ENCODE measurements at regions not wholly inside any gene's neighbourhood (a gene's known extent, or its start where the extent isn't known, plus 50 kb on each side); places are given as distances from the start of the nearest gene placed in this dataset.

DNA sequence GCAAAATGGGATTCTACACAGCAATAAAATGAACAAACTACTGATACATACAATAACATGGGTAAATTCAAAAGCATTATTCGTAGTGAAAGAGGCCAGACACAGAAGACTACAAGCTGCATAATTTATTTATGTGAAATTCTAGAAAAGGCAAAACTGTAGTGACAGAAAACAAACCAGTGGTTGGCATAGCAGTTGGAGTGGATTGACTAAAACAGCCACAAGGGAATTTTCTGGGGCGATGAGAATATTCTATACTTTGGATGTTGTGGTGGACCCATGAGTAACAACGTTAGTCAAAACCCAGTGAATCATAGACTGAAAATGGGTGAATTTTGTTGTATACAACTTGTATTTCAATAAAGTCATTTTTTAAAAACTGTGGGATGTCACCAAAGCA, 63.2 kb upstream of the RPL38 start:
- no peaks in the 10 kb centered on the region for H3K9me2 ChIP-seq (ENCODE audit: insufficient read depth)
- H3K27me3 ChIP-seq (ENCODE audit: insufficient read depth, low read length), result peaks cover 21% of the 10 kb centered on the region; the same call in 1 of the 2 replicates
- TF ChIP-seq, protein P1, sequence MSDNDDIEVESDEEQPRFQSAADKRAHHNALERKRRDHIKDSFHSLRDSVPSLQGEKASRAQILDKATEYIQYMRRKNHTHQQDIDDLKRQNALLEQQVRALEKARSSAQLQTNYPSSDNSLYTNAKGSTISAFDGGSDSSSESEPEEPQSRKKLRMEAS (IDR thresholded peaks at IDR 0.05), result no peak
- TF ChIP-seq FOSL1 (IDR thresholded peaks at IDR 0.05; ENCODE audit: low read depth) (no peak), TCF7L2 (IDR thresholded peaks at IDR 0.05; ENCODE audit: borderline replicate concordance, extremely low read depth, insufficient read depth, insufficient read length) (no peak), ATF3 (IDR thresholded peaks at IDR 0.05) (no peak), YY1 (IDR thresholded peaks at IDR 0.05; ENCODE audit: extremely low read depth, insufficient replicate concordance, low read depth, low read length) (no peak), RAD21 (IDR thresholded peaks at IDR 0.05; ENCODE audit: low read depth) (no peak), ELF1 (IDR thresholded peaks at IDR 0.05; ENCODE audit: borderline replicate concordance, low read depth) (no peak), POLR2A (IDR thresholded peaks at IDR 0.05; ENCODE audit: borderline replicate concordance, extremely low read depth, insufficient read depth, insufficient read length) (no peak), EGR1 (IDR thresholded peaks at IDR 0.05; ENCODE audit: low read depth) (no peak), EZH2phosphoT487 (IDR thresholded peaks at IDR 0.05; ENCODE audit: borderline replicate concordance) (no peak), CBX3 (IDR thresholded peaks at IDR 0.05; ENCODE audit: low read depth) (no peak), EZH2 (IDR thresholded peaks at IDR 0.05) (no peak), POLR2AphosphoS5 (IDR thresholded peaks at IDR 0.05; ENCODE audit: low read depth, low read length) (no peak), JUND (IDR thresholded peaks at IDR 0.05) (no peak), SP1 (IDR thresholded peaks at IDR 0.05; ENCODE audit: low read depth) (no peak), SRF (IDR thresholded peaks at IDR 0.05; ENCODE audit: low read depth) (no peak), SIN3A (IDR thresholded peaks at IDR 0.05; ENCODE audit: low read depth) (no peak)
- TF ChIP-seq, protein P2, sequence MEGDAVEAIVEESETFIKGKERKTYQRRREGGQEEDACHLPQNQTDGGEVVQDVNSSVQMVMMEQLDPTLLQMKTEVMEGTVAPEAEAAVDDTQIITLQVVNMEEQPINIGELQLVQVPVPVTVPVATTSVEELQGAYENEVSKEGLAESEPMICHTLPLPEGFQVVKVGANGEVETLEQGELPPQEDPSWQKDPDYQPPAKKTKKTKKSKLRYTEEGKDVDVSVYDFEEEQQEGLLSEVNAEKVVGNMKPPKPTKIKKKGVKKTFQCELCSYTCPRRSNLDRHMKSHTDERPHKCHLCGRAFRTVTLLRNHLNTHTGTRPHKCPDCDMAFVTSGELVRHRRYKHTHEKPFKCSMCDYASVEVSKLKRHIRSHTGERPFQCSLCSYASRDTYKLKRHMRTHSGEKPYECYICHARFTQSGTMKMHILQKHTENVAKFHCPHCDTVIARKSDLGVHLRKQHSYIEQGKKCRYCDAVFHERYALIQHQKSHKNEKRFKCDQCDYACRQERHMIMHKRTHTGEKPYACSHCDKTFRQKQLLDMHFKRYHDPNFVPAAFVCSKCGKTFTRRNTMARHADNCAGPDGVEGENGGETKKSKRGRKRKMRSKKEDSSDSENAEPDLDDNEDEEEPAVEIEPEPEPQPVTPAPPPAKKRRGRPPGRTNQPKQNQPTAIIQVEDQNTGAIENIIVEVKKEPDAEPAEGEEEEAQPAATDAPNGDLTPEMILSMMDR (IDR thresholded peaks at IDR 0.05 in 2 of 3, conservative IDR thresholded peaks at IDR 0.05 in 1 of 3; ENCODE audit: borderline replicate concordance in 1 of 3, insufficient read depth in 1 of 3, low read depth in 2 of 3, low read length in 2 of 3), result no peak
- TF ChIP-seq, protein P3, sequence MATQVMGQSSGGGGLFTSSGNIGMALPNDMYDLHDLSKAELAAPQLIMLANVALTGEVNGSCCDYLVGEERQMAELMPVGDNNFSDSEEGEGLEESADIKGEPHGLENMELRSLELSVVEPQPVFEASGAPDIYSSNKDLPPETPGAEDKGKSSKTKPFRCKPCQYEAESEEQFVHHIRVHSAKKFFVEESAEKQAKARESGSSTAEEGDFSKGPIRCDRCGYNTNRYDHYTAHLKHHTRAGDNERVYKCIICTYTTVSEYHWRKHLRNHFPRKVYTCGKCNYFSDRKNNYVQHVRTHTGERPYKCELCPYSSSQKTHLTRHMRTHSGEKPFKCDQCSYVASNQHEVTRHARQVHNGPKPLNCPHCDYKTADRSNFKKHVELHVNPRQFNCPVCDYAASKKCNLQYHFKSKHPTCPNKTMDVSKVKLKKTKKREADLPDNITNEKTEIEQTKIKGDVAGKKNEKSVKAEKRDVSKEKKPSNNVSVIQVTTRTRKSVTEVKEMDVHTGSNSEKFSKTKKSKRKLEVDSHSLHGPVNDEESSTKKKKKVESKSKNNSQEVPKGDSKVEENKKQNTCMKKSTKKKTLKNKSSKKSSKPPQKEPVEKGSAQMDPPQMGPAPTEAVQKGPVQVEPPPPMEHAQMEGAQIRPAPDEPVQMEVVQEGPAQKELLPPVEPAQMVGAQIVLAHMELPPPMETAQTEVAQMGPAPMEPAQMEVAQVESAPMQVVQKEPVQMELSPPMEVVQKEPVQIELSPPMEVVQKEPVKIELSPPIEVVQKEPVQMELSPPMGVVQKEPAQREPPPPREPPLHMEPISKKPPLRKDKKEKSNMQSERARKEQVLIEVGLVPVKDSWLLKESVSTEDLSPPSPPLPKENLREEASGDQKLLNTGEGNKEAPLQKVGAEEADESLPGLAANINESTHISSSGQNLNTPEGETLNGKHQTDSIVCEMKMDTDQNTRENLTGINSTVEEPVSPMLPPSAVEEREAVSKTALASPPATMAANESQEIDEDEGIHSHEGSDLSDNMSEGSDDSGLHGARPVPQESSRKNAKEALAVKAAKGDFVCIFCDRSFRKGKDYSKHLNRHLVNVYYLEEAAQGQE (IDR thresholded peaks at IDR 0.05; ENCODE audit: low read depth), result no peak
- CTCF ChIA-PET, result interaction anchor here (1.6 kb wide), 1 partner anchor 50 kb away, joined by 3 read pairs; no protein-coding TSS in a partner anchor
- POLR2A ChIA-PET, result no interaction called here
- DNase-seq (ENCODE audit: low read depth, low spot score) (no peak), ATAC-seq (no peak)
- H2AFZ ChIP-seq (ENCODE audit: low read depth, low read length, poor library complexity, severe bottlenecking), result no peak overlapping the region
- no peak overlapping the region for H3K9ac ChIP-seq (ENCODE audit: low read length)
- H3K79me2 ChIP-seq (ENCODE audit: insufficient read depth, low read length), result no peaks in the 10 kb centered on the region
- H3K27ac ChIP-seq (ENCODE audit: low read depth, low read length), result no peak overlapping the region
- RAD21 ChIA-PET (ENCODE audit: low non-redundant PET in 1 of 2, low total read pairs in 2 of 2, uncharacterized antibody in 2 of 2, unreplicated experiment in 2 of 2), result no interaction called here
- no peaks in the 10 kb centered on the region for H4K20me1 ChIP-seq (ENCODE audit: insufficient read depth)
- intact Hi-C loops (cut with micrococcal nuclease), result no loop called here
- no peaks in the 10 kb centered on the region for H3K36me3 ChIP-seq (ENCODE audit: control insufficient read depth in 1 of 2, insufficient read depth in 2 of 2, low read length in 2 of 2)
- no TSS peak for BruUV-seq (replicated peaks)
- H3K4me1 ChIP-seq (ENCODE audit: control insufficient read depth in 1 of 2, insufficient read depth in 2 of 2, low read length in 2 of 2), result no peaks in the 10 kb centered on the region
- peaks cover 5 to 33% of the 10 kb centered on the region in 2 experiments; a peak in 1 of 4 replicates for H3K9me3 ChIP-seq (ENCODE audit: control insufficient read depth in 1 of 2, insufficient read depth in 1 of 2, low read depth in 1 of 2, low read length in 2 of 2)
- no peak overlapping the region for H3K4me3 ChIP-seq (replicated peaks in 1 of 2; ENCODE audit: low read depth in 1 of 2, low read length in 2 of 2)
- no peak overlapping the region for H3K4me2 ChIP-seq (ENCODE audit: low read length)

Measured in HCT116 (cell line).